ENCODE measurements at regions not wholly inside any gene's neighbourhood (a gene's known extent, or its start where the extent isn't known, plus 50 kb on each side); places are given as distances from the start of the nearest gene placed in this dataset.

GRCh38 chr4:56200275-56200674 is 187.0 kb downstream of the AASDH start:
- ChIA-PET CTCF (ENCODE audit: partially characterized antibody) (interaction anchor here (0.9 kb wide), 1 partner anchor 30 kb away, joined by 3 read pairs; no protein-coding TSS in a partner anchor), POLR2A (ENCODE audit: partially characterized antibody) (no interaction called here)
- no peak overlapping the region for H4K91ac ChIP-seq (replicated peaks; ENCODE audit: insufficient read length, low read length)

More at GRCh38 chr4:56200275-56200674, 187.0 kb downstream of the AASDH start:
- H2BK20ac ChIP-seq (ENCODE audit: low read length): no peak overlapping the region
- FAIRE-seq (no peak), DNase-seq (ENCODE audit: low read depth in 1 of 2, low spot score in 2 of 2) (no peak)
- no peak overlapping the region for H4K5ac ChIP-seq (ENCODE audit: insufficient read length, low read depth, low read length)
- no peak overlapping the region for H3K23ac ChIP-seq (ENCODE audit: insufficient read length)
- no peak overlapping the region for H2BK15ac ChIP-seq (ENCODE audit: low read length)
- no peak overlapping the region for H3K27ac ChIP-seq (ENCODE audit: low read depth, low read length)
- H3K4ac ChIP-seq (replicated peaks; ENCODE audit: insufficient read length, low read depth, low read length): no peak overlapping the region
- no peaks in the 10 kb centered on the region for H3K9me3 ChIP-seq (ENCODE audit: insufficient read depth in 2 of 2, low read depth in 1 of 2, low read length in 1 of 2)
- no peak overlapping the region for H3K4me2 ChIP-seq (ENCODE audit: insufficient read depth in 1 of 2, low read depth in 2 of 2, low read length in 2 of 2)
- no peak overlapping the region for H3K9ac ChIP-seq (replicated peaks in 1 of 4; ENCODE audit: extremely low read depth in 1 of 4, low read depth in 3 of 4, low read length in 3 of 4)
- no peak overlapping the region for H3K4me3 ChIP-seq (ENCODE audit: extremely low read depth in 1 of 4, insufficient read depth in 2 of 4, low read depth in 3 of 4, low read length in 4 of 4)
- H3K23me2 ChIP-seq (ENCODE audit: low read depth, low read length): no peaks in the 10 kb centered on the region
- no peak overlapping the region for H3K14ac ChIP-seq (ENCODE audit: insufficient read length)
- no peak overlapping the region for H2BK120ac ChIP-seq (replicated peaks; ENCODE audit: low read depth, low read length)
- 79% methylated on average over 1 of the region's 1 CpG; no CpG with 5 or more reads in 1 of the 2 experiments for WGBS, 2 experiments (ENCODE audit: extremely low coverage in 1 of 2, insufficient coverage in 1 of 2, insufficient read length in 1 of 2, insufficient replicate concordance in 2 of 2, low coverage in 1 of 2, low lambda C conversion rate in 2 of 2, missing lambda C conversion rate in 1 of 2)
- no peak overlapping the region for H2BK5ac ChIP-seq (ENCODE audit: low read depth, low read length)
- H2AK5ac ChIP-seq (ENCODE audit: low read depth, low read length): no peak overlapping the region
- H4K20me1 ChIP-seq (replicated peaks in 1 of 2; ENCODE audit: control insufficient read depth in 1 of 2, insufficient read depth in 2 of 2, low read length in 2 of 2): peaks cover 0 to 2% of the 10 kb centered on the region in 2 experiments
- no peak overlapping the region for H2BK12ac ChIP-seq (ENCODE audit: low read depth, low read length)
- H3K79me1 ChIP-seq (ENCODE audit: low read depth, low read length): no peaks in the 10 kb centered on the region
- no peak overlapping the region for H3K18ac ChIP-seq (ENCODE audit: extremely low read depth, low read length)
- H3K56ac ChIP-seq (replicated peaks; ENCODE audit: insufficient read length, low read depth, low read length): no peak overlapping the region
- peaks cover 0 to 1% (median 0%) of the 10 kb centered on the region in 4 experiments; a peak in 1 of 7 replicates for H3K27me3 ChIP-seq (replicated peaks in 1 of 4; ENCODE audit: control insufficient read depth in 3 of 4, extremely low read depth in 1 of 4, insufficient read depth in 3 of 4, low read length in 3 of 4)
- H3K79me2 ChIP-seq (ENCODE audit: control insufficient read depth in 1 of 2, insufficient read depth in 2 of 2, low read length in 2 of 2): no peaks in the 10 kb centered on the region
- no peak overlapping the region for H2AFZ ChIP-seq (ENCODE audit: low read length)
- TF ChIP-seq ZNF274 (IDR thresholded peaks at IDR 0.05; ENCODE audit: borderline replicate concordance, extremely low read depth, low read length): no peak
- TF ChIP-seq, protein P1, sequence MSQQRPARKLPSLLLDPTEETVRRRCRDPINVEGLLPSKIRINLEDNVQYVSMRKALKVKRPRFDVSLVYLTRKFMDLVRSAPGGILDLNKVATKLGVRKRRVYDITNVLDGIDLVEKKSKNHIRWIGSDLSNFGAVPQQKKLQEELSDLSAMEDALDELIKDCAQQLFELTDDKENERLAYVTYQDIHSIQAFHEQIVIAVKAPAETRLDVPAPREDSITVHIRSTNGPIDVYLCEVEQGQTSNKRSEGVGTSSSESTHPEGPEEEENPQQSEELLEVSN (IDR thresholded peaks at IDR 0.05): no peak
- no peak for TF ChIP-seq CREB1 (IDR thresholded peaks at IDR 0.05)
- no peak for TF ChIP-seq FOSL1 (IDR thresholded peaks at IDR 0.05; ENCODE audit: insufficient read depth, low read depth, low read length)
- TF ChIP-seq RBBP5 (IDR thresholded peaks at IDR 0.05; ENCODE audit: borderline replicate concordance, low read depth, low read length): no peak
- no peak for TF ChIP-seq GABPA (IDR thresholded peaks at IDR 0.05; ENCODE audit: borderline replicate concordance, insufficient read depth, low read length)
- no peak for TF ChIP-seq SP2 (IDR thresholded peaks at IDR 0.05; ENCODE audit: low read length)
- TF ChIP-seq POU5F1 (IDR thresholded peaks at IDR 0.05; ENCODE audit: low read depth, low read length): no peak
- no peak for TF ChIP-seq TCF12 (IDR thresholded peaks at IDR 0.05; ENCODE audit: low read depth, low read length)
- H3K4me1 ChIP-seq (replicated peaks in 1 of 4; ENCODE audit: control insufficient read depth in 3 of 4, insufficient read depth in 4 of 4, low read length in 3 of 4): no peaks in the 10 kb centered on the region
- no peak overlapping the region for H4K8ac ChIP-seq (ENCODE audit: extremely low read depth, insufficient read depth, low read length)
- H3K36me3 ChIP-seq (ENCODE audit: control insufficient read depth in 2 of 4, insufficient read depth in 4 of 4, low read length in 3 of 4): no peaks in the 10 kb centered on the region; a peak in 1 of 8 replicates
